RWPE2 (cell line): ENCODE measurements at regions not wholly inside any gene's neighbourhood (a gene's known extent, or its start where the extent isn't known, plus 50 kb on each side); places are given as distances from the start of the nearest gene placed in this dataset.
"Not testable (repeated sequence)": the region's sequence is repeated elsewhere in the genome, so short reads cannot be mapped to it uniquely, and the experiment has no call there.

Experiments
- ATAC-seq: fragments of 200-7000 bp; cut with Tn5 transposase; 3 replicates; pipeline ENCODE4 v1.9.1; 2021; ENCODE audit warnings: low read depth
- DNase-seq: peaks from one replicate; pipeline ENCODE4 v3.0.0-alpha.2; 2020; ENCODE audit warnings: low spot score
- H3K27ac ChIP-seq: fragments of 450-650 bp; 2 replicates; pipeline ENCODE4 v1.5.1; 2017; ENCODE audit warnings: mild to moderate bottlenecking; ENCODE audit not compliant: poor library complexity, severe bottlenecking
- H3K27me3 ChIP-seq: fragments of 250-450 bp; sonication (Bioruptor Pico); 2 replicates; pipeline ENCODE4 v1.5.1; 2021; ENCODE audit warnings: mild to moderate bottlenecking, moderate library complexity; ENCODE audit not compliant: insufficient read depth, poor library complexity, severe bottlenecking
- H3K36me3 ChIP-seq: fragments of 250-450 bp; sonication (Bioruptor Pico); 2 replicates; pipeline ENCODE4 v1.5.1; 2020; ENCODE audit warnings: low read depth, mild to moderate bottlenecking, moderate library complexity
- H3K4me1 ChIP-seq: fragments of 250-450 bp; sonication (Bioruptor Pico); 2 replicates; pipeline ENCODE4 v1.5.1; 2021; ENCODE audit warnings: mild to moderate bottlenecking, moderate library complexity; ENCODE audit not compliant: insufficient read depth, poor library complexity, severe bottlenecking
- H3K4me3 ChIP-seq: fragments of 250-450 bp; sonication (Bioruptor Pico); 2 replicates; pipeline ENCODE4 v1.5.1; 2021; ENCODE audit warnings: mild to moderate bottlenecking, moderate library complexity; ENCODE audit not compliant: severe bottlenecking
- H3K9me3 ChIP-seq: fragments of 250-450 bp; sonication (Bioruptor Pico); 2 replicates; pipeline ENCODE4 v1.5.1; 2021; ENCODE audit warnings: mild to moderate bottlenecking, moderate library complexity; ENCODE audit not compliant: severe bottlenecking
- TF ChIP-seq, protein P1 (sequence below): fragments of 450-650 bp; IDR thresholded peaks from one replicate; pipeline ENCODE4 v1.5.1; 2017; ENCODE audit warnings: mild to moderate bottlenecking, moderate library complexity; ENCODE audit not compliant: poor library complexity, severe bottlenecking

DNA sequence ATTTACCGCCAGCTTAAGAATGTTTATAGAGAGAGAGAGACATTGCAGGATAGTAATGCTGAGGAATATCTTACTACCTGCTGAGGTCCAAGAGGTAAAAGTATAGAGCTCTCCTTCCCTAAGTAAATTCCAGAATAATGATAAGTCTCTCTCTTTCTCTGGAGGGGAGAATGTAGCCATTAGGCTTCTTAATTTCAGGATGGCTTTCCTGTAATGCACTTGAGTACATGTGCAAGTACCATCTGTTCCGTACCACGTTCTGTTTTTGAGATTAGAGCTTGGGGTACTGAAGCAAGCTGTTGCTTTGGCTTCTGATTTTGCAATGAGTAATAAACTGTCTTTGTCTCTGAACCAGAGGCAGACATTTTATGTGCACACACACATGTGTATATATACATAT, 1314.0 kb downstream of the JRKL start:
- Histone ChIP-seq H3K9me3 (no peaks in the 10 kb centered on the region), H3K36me3 (no peaks in the 10 kb centered on the region), H3K4me3 (no peak overlapping the region), H3K4me1 (no peaks in the 10 kb centered on the region), H3K27me3 (peaks cover 7% of the 10 kb centered on the region), H3K27ac (no peak overlapping the region)
- no peak for ATAC-seq
- TF ChIP-seq, protein P1, sequence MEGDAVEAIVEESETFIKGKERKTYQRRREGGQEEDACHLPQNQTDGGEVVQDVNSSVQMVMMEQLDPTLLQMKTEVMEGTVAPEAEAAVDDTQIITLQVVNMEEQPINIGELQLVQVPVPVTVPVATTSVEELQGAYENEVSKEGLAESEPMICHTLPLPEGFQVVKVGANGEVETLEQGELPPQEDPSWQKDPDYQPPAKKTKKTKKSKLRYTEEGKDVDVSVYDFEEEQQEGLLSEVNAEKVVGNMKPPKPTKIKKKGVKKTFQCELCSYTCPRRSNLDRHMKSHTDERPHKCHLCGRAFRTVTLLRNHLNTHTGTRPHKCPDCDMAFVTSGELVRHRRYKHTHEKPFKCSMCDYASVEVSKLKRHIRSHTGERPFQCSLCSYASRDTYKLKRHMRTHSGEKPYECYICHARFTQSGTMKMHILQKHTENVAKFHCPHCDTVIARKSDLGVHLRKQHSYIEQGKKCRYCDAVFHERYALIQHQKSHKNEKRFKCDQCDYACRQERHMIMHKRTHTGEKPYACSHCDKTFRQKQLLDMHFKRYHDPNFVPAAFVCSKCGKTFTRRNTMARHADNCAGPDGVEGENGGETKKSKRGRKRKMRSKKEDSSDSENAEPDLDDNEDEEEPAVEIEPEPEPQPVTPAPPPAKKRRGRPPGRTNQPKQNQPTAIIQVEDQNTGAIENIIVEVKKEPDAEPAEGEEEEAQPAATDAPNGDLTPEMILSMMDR = no peak
- DNase-seq = no peak

DNA sequence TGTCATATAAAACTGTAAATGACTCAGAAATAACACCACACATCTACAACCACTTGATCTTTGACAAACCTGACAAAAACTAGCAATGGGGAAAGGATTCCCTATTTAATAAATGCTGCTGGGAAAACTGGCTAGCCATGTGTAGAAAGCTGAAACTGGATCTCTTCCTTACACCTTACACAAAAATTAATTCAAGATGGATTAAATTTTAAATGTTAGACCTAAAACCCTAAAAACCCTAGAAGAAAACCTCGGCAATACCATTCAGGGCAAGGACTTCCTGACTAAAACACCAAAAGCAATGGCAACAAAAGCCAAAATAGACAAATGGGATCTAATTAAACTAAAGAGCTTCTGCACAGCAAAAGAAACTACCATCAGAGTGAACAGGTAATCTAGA, 1315.3 kb upstream of the CNTN5 start:
- H3K27ac ChIP-seq, DNase-seq, H3K36me3 ChIP-seq, ATAC-seq, H3K4me1 ChIP-seq, H3K27me3 ChIP-seq, H3K4me3 ChIP-seq, H3K9me3 ChIP-seq: not testable (repeated sequence)

DNA sequence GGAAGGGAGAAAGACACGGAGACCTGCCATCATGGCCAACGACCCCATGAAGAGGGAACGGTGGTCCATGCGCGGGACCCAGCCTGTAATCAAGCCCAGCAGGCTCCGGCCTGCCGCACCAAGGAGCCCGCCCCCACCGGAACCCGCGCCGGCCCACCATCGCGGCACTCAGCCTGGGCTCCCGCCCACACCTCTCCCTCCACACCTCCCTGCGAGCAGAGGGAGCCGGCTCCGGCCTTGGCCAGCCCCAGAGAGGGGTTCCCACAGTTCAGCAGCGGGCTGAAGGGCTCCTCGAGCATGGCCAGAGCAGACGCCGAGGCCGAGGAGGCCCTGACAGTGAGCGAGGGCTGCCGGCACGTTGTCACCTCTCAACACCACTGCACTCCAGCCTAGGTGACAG, 1302.8 kb upstream of the CNTN5 start:
- Histone ChIP-seq H3K27me3 (no peaks in the 10 kb centered on the region), H3K4me1 (peaks cover 10% of the 10 kb centered on the region), H3K27ac (no peak overlapping the region), H3K36me3 (no peaks in the 10 kb centered on the region; the same call in 1 of the 2 replicates), H3K4me3 (no peak overlapping the region), H3K9me3 (no peaks in the 10 kb centered on the region)
- no peak for DNase-seq
- TF ChIP-seq, protein P1 = no peak
- ATAC-seq = no peak

DNA sequence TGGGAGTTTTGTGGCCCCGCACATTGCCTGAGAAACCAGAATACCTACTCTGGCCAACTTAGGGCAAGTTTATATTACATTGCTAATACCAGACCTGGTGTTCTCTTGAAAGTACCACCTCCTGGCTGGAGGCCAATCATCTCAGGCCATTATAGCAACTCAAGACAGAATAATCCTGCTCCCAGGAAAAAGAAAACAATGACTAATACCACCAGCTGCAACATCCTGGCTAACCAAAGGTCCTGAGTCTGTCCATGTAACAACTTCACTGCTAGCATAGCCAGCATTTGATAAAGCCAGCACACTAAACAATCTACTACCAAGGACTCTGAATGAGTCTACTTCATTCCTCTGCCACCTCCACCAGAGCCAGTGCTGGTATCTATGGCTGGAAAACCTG, 1298.7 kb upstream of the CNTN5 start:
- no peaks in the 10 kb centered on the region for H3K27me3 ChIP-seq
- ATAC-seq (peak; percentile 99), DNase-seq (peak; percentile 84)
- H3K4me1 ChIP-seq = peaks cover 10% of the 10 kb centered on the region
- peak overlapping the region; percentile 43 for H3K27ac ChIP-seq
- no peak overlapping the region for H3K4me3 ChIP-seq
- H3K36me3 ChIP-seq = no peaks in the 10 kb centered on the region
- TF ChIP-seq, protein P1 = no peak
- H3K9me3 ChIP-seq = no peaks in the 10 kb centered on the region

DNA sequence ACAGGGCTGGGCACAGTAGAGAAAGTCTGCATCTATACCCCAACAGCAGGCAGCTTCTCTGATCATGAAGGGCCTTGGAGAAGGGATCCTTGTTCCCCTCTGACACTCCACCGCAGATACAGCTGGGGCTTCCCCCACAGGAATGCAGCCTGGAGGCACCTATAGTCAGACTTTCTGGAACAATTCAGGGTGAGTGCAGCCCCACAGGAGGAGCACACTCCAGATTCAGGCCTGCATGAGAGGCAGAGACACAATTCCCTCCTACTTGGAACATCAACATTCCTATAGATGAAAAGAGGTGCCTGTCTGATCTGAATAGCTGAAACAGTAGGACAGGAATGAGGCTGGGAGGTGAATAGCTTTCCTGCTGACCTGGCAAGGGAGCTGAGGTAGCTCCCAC, 1298.0 kb upstream of the CNTN5 start:
- DNase-seq (no peak), ATAC-seq (no peak)
- peaks cover 10% of the 10 kb centered on the region for H3K4me1 ChIP-seq
- H3K27me3 ChIP-seq = no peaks in the 10 kb centered on the region
- H3K9me3 ChIP-seq = no peaks in the 10 kb centered on the region
- H3K27ac ChIP-seq = peak overlapping the region; percentile 43
- H3K4me3 ChIP-seq = no peak overlapping the region
- TF ChIP-seq, protein P1 = no peak
- no peaks in the 10 kb centered on the region for H3K36me3 ChIP-seq
